GM12891 (cell line): ENCODE measurements at regions not wholly inside any gene's neighbourhood (a gene's known extent, or its start where the extent isn't known, plus 50 kb on each side); places are given as distances from the start of the nearest gene placed in this dataset.

Experiments used
- POLR2A ChIP-seq: IDR thresholded peaks from 2 replicates; pipeline ENCODE4 v1.6.1; 2011; ENCODE audit warnings: low read depth, low read length, control low read depth
- POLR2AphosphoS5 ChIP-seq: IDR thresholded peaks from 2 replicates; pipeline ENCODE4 v1.6.1; 2011; ENCODE audit warnings: low read depth, low read length, control low read depth
- POU2F2 ChIP-seq: IDR thresholded peaks from 2 replicates; pipeline ENCODE4 v1.6.1; 2011; ENCODE audit warnings: low read depth, mild to moderate bottlenecking, control low read depth, low read length, moderate library complexity

- TF ChIP-seq POU2F2 (no peak), POLR2A (no peak), POLR2AphosphoS5 (no peak)
Observed at GRCh38 chr14:40368314-40368713, 936.1 kb upstream of the FBXO33 start.
